Loucy (cell line): ENCODE measurements at regions not wholly inside any gene's neighbourhood (a gene's known extent, or its start where the extent isn't known, plus 50 kb on each side); places are given as distances from the start of the nearest gene placed in this dataset.

Source experiments
- H2AFZ ChIP-seq: fragments of 200-600 bp; sonication (generic); 2 replicates; pipeline ENCODE4 v1.6.0; 2016; ENCODE audit warnings: antibody characterized with exemption, mild to moderate bottlenecking, low read length, moderate library complexity
- H3F3A ChIP-seq: fragments of 200-600 bp; 2 replicates; pipeline ENCODE4 v1.6.0; 2016; ENCODE audit warnings: antibody characterized with exemption, low read depth, mild to moderate bottlenecking
- H3K27me3 ChIP-seq: fragments of 200-600 bp; sonication (generic); 2 replicates; pipeline ENCODE4 v1.6.1; 2014; ENCODE audit warnings: low read length, mild to moderate bottlenecking; ENCODE audit not compliant: insufficient read depth, poor library complexity, severe bottlenecking
- H3K36me3 ChIP-seq: fragments of 200-600 bp; sonication (generic); 2 replicates; pipeline ENCODE4 v1.6.1; 2016; ENCODE audit warnings: low read length; ENCODE audit not compliant: insufficient read depth
- H3K4me1 ChIP-seq: fragments of 200-600 bp; sonication (generic); 2 replicates; pipeline ENCODE4 v1.5.1; 2014; ENCODE audit warnings: low read length, mild to moderate bottlenecking; ENCODE audit not compliant: insufficient read depth, poor library complexity, severe bottlenecking
- H3K4me2 ChIP-seq: fragments of 200-600 bp; sonication (generic); 2 replicates; pipeline ENCODE4 v1.6.0; 2014; ENCODE audit warnings: antibody characterized with exemption, low read length, low read depth, mild to moderate bottlenecking; ENCODE audit not compliant: poor library complexity, severe bottlenecking
- H3K4me3 ChIP-seq: fragments of 200-600 bp; sonication (generic); 2 replicates; pipeline ENCODE4 v1.5.1; 2014; ENCODE audit warnings: low read length, mild to moderate bottlenecking, mixed read lengths; ENCODE audit not compliant: poor library complexity, severe bottlenecking
- H3K79me2 ChIP-seq: fragments of 200-600 bp; sonication (generic); 2 replicates; pipeline ENCODE4 v1.6.1; 2014; ENCODE audit warnings: low read length; ENCODE audit not compliant: insufficient read depth
- H3K9ac ChIP-seq: fragments of 200-600 bp; sonication (generic); 2 replicates; pipeline ENCODE4 v1.6.0; 2014; ENCODE audit warnings: mild to moderate bottlenecking, low read depth, low read length, moderate library complexity; ENCODE audit not compliant: poor library complexity, severe bottlenecking
- H3K9me2 ChIP-seq: fragments of 200-600 bp; sonication (generic); replicated peaks from 2 replicates; pipeline ENCODE4 v1.6.1; 2016; ENCODE audit warnings: low read depth, low read length, mixed read lengths
- H3K9me3 ChIP-seq: fragments of 200-600 bp; sonication (generic); 2 replicates; pipeline ENCODE4 v1.6.1; 2014; ENCODE audit warnings: mild to moderate bottlenecking, antibody characterized with exemption, low read length, low read depth; ENCODE audit not compliant: insufficient read depth
- H4K20me1 ChIP-seq: fragments of 200-600 bp; sonication (generic); 2 replicates; pipeline ENCODE4 v1.6.0; 2014; ENCODE audit warnings: antibody characterized with exemption, low read length, mild to moderate bottlenecking; ENCODE audit not compliant: insufficient read depth, poor library complexity, severe bottlenecking
- CTCF ChIP-seq: fragments of 200-600 bp; sonication (generic); conservative IDR thresholded peaks from 2 replicates; pipeline ENCODE4 v1.5.1; 2014; ENCODE audit warnings: mild to moderate bottlenecking, antibody characterized with exemption, low read length
- EZH2phosphoT487 ChIP-seq: fragments of 200-600 bp; IDR thresholded peaks from 2 replicates; pipeline ENCODE4 v1.6.1; 2018; ENCODE audit warnings: antibody characterized with exemption, mild to moderate bottlenecking, moderate library complexity, borderline replicate concordance

DNA sequence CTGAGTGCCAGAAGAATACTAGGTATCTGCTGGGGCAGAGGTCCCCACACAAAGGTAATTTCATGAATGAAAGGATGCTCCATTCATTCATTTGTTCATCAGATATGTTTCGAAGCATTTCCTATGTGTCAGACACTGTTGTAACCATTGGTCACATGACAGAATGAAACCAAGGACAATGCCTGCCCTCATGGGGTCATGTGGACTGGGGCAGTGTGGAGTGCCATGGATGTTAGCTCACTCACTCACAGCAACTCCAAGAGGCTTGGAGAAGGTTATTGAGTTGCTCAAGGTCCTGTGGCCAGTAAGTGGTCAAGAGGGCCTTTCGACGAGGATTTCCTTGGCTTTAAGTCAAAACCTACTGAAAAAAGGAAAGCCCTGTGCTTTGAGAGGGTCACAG lies 223.5 kb downstream of the ARHGAP12 start:
- Histone ChIP-seq H3K36me3 (no peaks in the 10 kb centered on the region), H2AFZ (no peak overlapping the region), H3K27me3 (no peaks in the 10 kb centered on the region), H3F3A (no peaks in the 10 kb centered on the region), H3K79me2 (no peaks in the 10 kb centered on the region), H3K9ac (no peak overlapping the region), H3K4me2 (no peak overlapping the region), H3K9me3 (peaks cover 3% of the 10 kb centered on the region; the same call in 1 of the 2 replicates), H4K20me1 (no peaks in the 10 kb centered on the region), H3K9me2 (no peaks in the 10 kb centered on the region), H3K4me1 (peaks cover 28% of the 10 kb centered on the region), H3K4me3 (no peak overlapping the region)
- TF ChIP-seq EZH2phosphoT487 (no peak), CTCF (no peak)

- H4K20me1 ChIP-seq, result no peaks in the 10 kb centered on the region
- no peak overlapping the region for H3K4me2 ChIP-seq
- H3K27me3 ChIP-seq, result no peaks in the 10 kb centered on the region
- H3K36me3 ChIP-seq, result no peaks in the 10 kb centered on the region
- no peaks in the 10 kb centered on the region for H3K79me2 ChIP-seq
- peaks cover 28% of the 10 kb centered on the region for H3K4me1 ChIP-seq
- TF ChIP-seq EZH2phosphoT487, result no peak
- no peak for TF ChIP-seq CTCF
- H3K9ac ChIP-seq, result no peak overlapping the region
- no peaks in the 10 kb centered on the region for H3K9me2 ChIP-seq
- peaks cover 3% of the 10 kb centered on the region; the same call in 1 of the 2 replicates for H3K9me3 ChIP-seq
- H2AFZ ChIP-seq, result no peak overlapping the region
- no peaks in the 10 kb centered on the region for H3F3A ChIP-seq
- no peak overlapping the region for H3K4me3 ChIP-seq
Observed at GRCh38 chr10:31704195-31704594, 224.4 kb downstream of the ARHGAP12 start.

GRCh38 chr10:31702954-31703353 lies 225.7 kb downstream of the ARHGAP12 start:
- Histone ChIP-seq H3K9me2 (no peaks in the 10 kb centered on the region), H3K4me1 (peaks cover 19% of the 10 kb centered on the region), H3K79me2 (no peaks in the 10 kb centered on the region), H3K36me3 (no peaks in the 10 kb centered on the region), H4K20me1 (no peaks in the 10 kb centered on the region), H3K9ac (no peak overlapping the region), H3K4me2 (no peak overlapping the region), H3K27me3 (no peaks in the 10 kb centered on the region), H3K9me3 (peaks cover 3% of the 10 kb centered on the region; the same call in 1 of the 2 replicates), H3K4me3 (no peak overlapping the region), H3F3A (no peaks in the 10 kb centered on the region), H2AFZ (no peak overlapping the region)
- TF ChIP-seq EZH2phosphoT487, result no peak

GRCh38 chr10:31702005-31702404 lies 226.6 kb downstream of the ARHGAP12 start:
- Histone ChIP-seq H4K20me1 (no peaks in the 10 kb centered on the region), H3K4me2 (no peak overlapping the region), H3K9me2 (no peaks in the 10 kb centered on the region), H3K27me3 (no peaks in the 10 kb centered on the region), H3K79me2 (no peaks in the 10 kb centered on the region), H3K4me1 (peaks cover 11% of the 10 kb centered on the region), H3K36me3 (no peaks in the 10 kb centered on the region), H3K9ac (no peak overlapping the region), H2AFZ (no peak overlapping the region), H3K9me3 (peaks cover 3% of the 10 kb centered on the region; the same call in 1 of the 2 replicates), H3F3A (no peaks in the 10 kb centered on the region), H3K4me3 (no peak overlapping the region)
- TF ChIP-seq EZH2phosphoT487, result no peak
- TF ChIP-seq CTCF, result no peak
